Tibial nerve (tissue), 4 donors: ENCODE measurements at regions not wholly inside any gene's neighbourhood (a gene's known extent, or its start where the extent isn't known, plus 50 kb on each side); places are given as distances from the start of the nearest gene placed in this dataset.

Source experiments
- DNase-seq, 2 donors: peaks; one replicate each; pipeline ENCODE4 v3.0.0-alpha.2; 2019; ENCODE audit warnings: low spot score in 2 of 2
- H3K27ac ChIP-seq, 4 donors: fragments of 200-600 bp; sonication (generic) in 3 of 4; one replicate each; pipeline ENCODE4 v1.5.1; 2017 to 2019; ENCODE audit warnings: mild to moderate bottlenecking in 1 of 4
- H3K27me3 ChIP-seq, 2 donors: fragments of 200-600 bp; sonication (generic) in 1 of 2; one replicate each; pipeline versions ENCODE4 v1.5.1 to v1.6.0; 2017 to 2019
- H3K36me3 ChIP-seq, 3 donors: fragments of 200-600 bp; sonication (generic); one replicate each; pipeline ENCODE4 v1.5.1; 2018 to 2019
- H3K4me1 ChIP-seq, 4 donors: fragments of 200-600 bp; sonication (generic) in 3 of 4; one replicate each; pipeline ENCODE4 v1.5.1; 2017 to 2019
- H3K4me3 ChIP-seq, 4 donors: fragments of 200-600 bp; sonication (generic) in 3 of 4; one replicate each; pipeline ENCODE4 v1.5.1; 2017 to 2019; ENCODE audit warnings: mild to moderate bottlenecking in 1 of 4, moderate library complexity in 1 of 4
- H3K9me3 ChIP-seq, 4 donors: fragments of 200-600 bp; sonication (generic) in 3 of 4; one replicate each; pipeline ENCODE4 v1.5.1; 2017 to 2019
- CTCF ChIP-seq, 5 experiments: fragments of 200-600 bp in 3 of 5; fragments of 450-650 bp in 2 of 5; sonication (generic) in 3 of 5; IDR thresholded peaks; one replicate each; pipeline ENCODE4 v1.5.1; 2016 to 2019; ENCODE audit warnings: antibody characterized with exemption in 5 of 5, mild to moderate bottlenecking in 3 of 5, moderate library complexity in 2 of 5
- EP300 ChIP-seq, 2 donors: sonication (generic); formaldehyde crosslinking; IDR thresholded peaks; one replicate each; pipeline ENCODE4 v1.6.1; 2017; ENCODE audit warnings: antibody characterized with exemption in 2 of 2, mild to moderate bottlenecking in 1 of 2
- POLR2A ChIP-seq, 2 donors: fragments of 450-650 bp; IDR thresholded peaks; one replicate each; pipeline ENCODE4 v1.6.1; 2017; ENCODE audit warnings: antibody characterized with exemption in 2 of 2, mild to moderate bottlenecking in 2 of 2, moderate library complexity in 2 of 2
- WGBS, 2 donors: methylation state at CpG; one replicate each; pipeline ENCODE4 v1.1.5; 2018; 5-methylcytosine and 5-hydroxymethylcytosine counted together

- no peaks in the 10 kb centered on the region for H3K36me3 ChIP-seq
- WGBS, 2 donors = 76 to 90% methylated on average over 5 of the region's 5 CpGs
- TF ChIP-seq POLR2A (IDR thresholded peaks at IDR 0.05) (no peak), CTCF (IDR thresholded peaks at IDR 0.05) (no peak), EP300 (IDR thresholded peaks at IDR 0.05) (no peak)
Observed at GRCh38 chr2:5094192-5094591, 598.0 kb upstream of the SOX11 start.

GRCh38 chr2:5098286-5098685 is 593.9 kb upstream of the SOX11 start:
- Histone ChIP-seq H3K4me3 (no peak overlapping the region), H3K27ac (no peak overlapping the region), H3K4me1 (no peaks in the 10 kb centered on the region), H3K36me3 (no peaks in the 10 kb centered on the region), H3K9me3 (peaks cover 0 to 19% (median 0%) of the 10 kb centered on the region in 4 donors), H3K27me3 (no peaks in the 10 kb centered on the region)
- WGBS, 2 donors = 46 to 68% methylated on average over 1 of the region's 1 CpG
- no peak for DNase-seq
- no peak for TF ChIP-seq CTCF (IDR thresholded peaks at IDR 0.05)
- no peak for TF ChIP-seq POLR2A (IDR thresholded peaks at IDR 0.05)
- no peak for TF ChIP-seq EP300 (IDR thresholded peaks at IDR 0.05)

More at GRCh38 chr2:5094192-5094591, 598.0 kb upstream of the SOX11 start:
- no peak overlapping the region for H3K4me3 ChIP-seq
- H3K9me3 ChIP-seq = peaks cover 0 to 19% (median 0%) of the 10 kb centered on the region in 4 donors
- no peak for DNase-seq
- no peak overlapping the region for H3K27ac ChIP-seq
- no peaks in the 10 kb centered on the region for H3K4me1 ChIP-seq
- no peaks in the 10 kb centered on the region for H3K27me3 ChIP-seq

GRCh38 chr2:5102823-5103222 is 589.4 kb upstream of the SOX11 start:
- H3K27ac ChIP-seq = no peak overlapping the region
- H3K4me3 ChIP-seq = no peak overlapping the region
- H3K4me1 ChIP-seq = no peaks in the 10 kb centered on the region
- H3K36me3 ChIP-seq = no peaks in the 10 kb centered on the region
- TF ChIP-seq POLR2A (IDR thresholded peaks at IDR 0.05) (no peak), EP300 (IDR thresholded peaks at IDR 0.05) (no peak), CTCF (IDR thresholded peaks at IDR 0.05) (no peak)
- WGBS, 2 donors = 73 to 94% methylated on average over 2 of the region's 2 CpGs
- no peak for DNase-seq
- no peaks in the 10 kb centered on the region for H3K27me3 ChIP-seq
- peaks cover 0 to 20% (median 0%) of the 10 kb centered on the region in 4 donors for H3K9me3 ChIP-seq

GRCh38 chr2:5111581-5111980 is 580.6 kb upstream of the SOX11 start:
- no peaks in the 10 kb centered on the region for H3K27me3 ChIP-seq
- no peak overlapping the region for H3K4me3 ChIP-seq
- no peak for DNase-seq
- TF ChIP-seq EP300 (IDR thresholded peaks at IDR 0.05) (no peak), POLR2A (IDR thresholded peaks at IDR 0.05) (no peak), CTCF (IDR thresholded peaks at IDR 0.05) (no peak)
- peaks cover 0 to 50% (median 4%) of the 10 kb centered on the region in 4 donors for H3K9me3 ChIP-seq
- no peak overlapping the region for H3K27ac ChIP-seq
- H3K36me3 ChIP-seq = no peaks in the 10 kb centered on the region
- H3K4me1 ChIP-seq = no peaks in the 10 kb centered on the region

- H3K9me3 ChIP-seq = peaks cover 0 to 14% (median 0%) of the 10 kb centered on the region in 4 donors
- no peaks in the 10 kb centered on the region for H3K27me3 ChIP-seq
- H3K4me1 ChIP-seq = no peaks in the 10 kb centered on the region
- no peak overlapping the region for H3K4me3 ChIP-seq
- TF ChIP-seq POLR2A (IDR thresholded peaks at IDR 0.05) (no peak), CTCF (IDR thresholded peaks at IDR 0.05) (no peak), EP300 (IDR thresholded peaks at IDR 0.05) (no peak)
- H3K27ac ChIP-seq = no peak overlapping the region
- H3K36me3 ChIP-seq = no peaks in the 10 kb centered on the region
- DNase-seq = no peak
Observed at GRCh38 chr2:5119046-5119445, 573.1 kb upstream of the SOX11 start.
